Immature natural killer cell (primary cell): ENCODE measurements at regions not wholly inside any gene's neighbourhood (a gene's known extent, or its start where the extent isn't known, plus 50 kb on each side); places are given as distances from the start of the nearest gene placed in this dataset.
A peak's percentile ranks its signal among the peaks of the same experiment; 100 is the strongest.
"Not testable (repeated sequence)": the region's sequence is repeated elsewhere in the genome, so short reads cannot be mapped to it uniquely, and the experiment has no call there.

Source experiments
- DNase-seq, 3 donors: peaks; one replicate each; pipeline ENCODE4 v3.0.0; 2022; ENCODE audit warnings: mixed read lengths in 1 of 3
- H3K27ac Mint-ChIP-seq, 6 donors: one replicate each; pipeline ENCODE4 v1.8.0; 2020; ENCODE audit warnings: mixed read lengths in 6 of 6, mild to moderate bottlenecking in 5 of 6, inconsistent platforms in 4 of 6, moderate library complexity in 3 of 6
- H3K27me3 Mint-ChIP-seq, 3 donors: one replicate each; pipeline ENCODE4 v1.8.0; 2020 to 2021; ENCODE audit warnings: low read depth in 3 of 3, mild to moderate bottlenecking in 3 of 3, mixed read lengths in 3 of 3, moderate library complexity in 3 of 3, inconsistent platforms in 1 of 3
- H3K36me3 Mint-ChIP-seq, 3 donors: one replicate each; pipeline ENCODE4 v1.8.0; 2020; ENCODE audit warnings: mixed read lengths in 3 of 3, inconsistent platforms in 2 of 3, mild to moderate bottlenecking in 2 of 3
- H3K4me1 Mint-ChIP-seq, 2 donors: one replicate each; pipeline ENCODE4 v1.8.0; 2020; ENCODE audit warnings: inconsistent platforms in 2 of 2, mild to moderate bottlenecking in 2 of 2, mixed read lengths in 2 of 2, moderate library complexity in 1 of 2
- H3K4me3 Mint-ChIP-seq, 5 donors: one replicate each; pipeline ENCODE4 v1.8.0; 2020; ENCODE audit warnings: mild to moderate bottlenecking in 5 of 5, mixed read lengths in 5 of 5, inconsistent platforms in 3 of 5, moderate library complexity in 3 of 5
- H3K9me3 Mint-ChIP-seq, 6 donors: one replicate each; pipeline ENCODE4 v1.8.0; 2020; ENCODE audit warnings: mild to moderate bottlenecking in 6 of 6, mixed read lengths in 6 of 6, inconsistent platforms in 4 of 6, moderate library complexity in 3 of 6

- Mint-ChIP-seq H3K4me1 (no peaks in the 10 kb centered on the region), H3K9me3 (peaks cover 0 to 1% (median 0%) of the 10 kb centered on the region in 6 donors), H3K4me3 (no peak overlapping the region), H3K27ac (no peak overlapping the region), H3K27me3 (peaks cover 4 to 8% (median 7%) of the 10 kb centered on the region in 3 donors), H3K36me3 (no peaks in the 10 kb centered on the region)
- no peak for DNase-seq
Measured at GRCh38 chr20:19840111-19840710, 82.2 kb downstream of the RIN2 start.

- no peak overlapping the region for H3K4me3 Mint-ChIP-seq
- no peaks in the 10 kb centered on the region for H3K36me3 Mint-ChIP-seq
- H3K27ac Mint-ChIP-seq = no peak overlapping the region
- H3K27me3 Mint-ChIP-seq = peaks cover 4 to 10% (median 5%) of the 10 kb centered on the region in 3 donors
- no peaks in the 10 kb centered on the region for H3K4me1 Mint-ChIP-seq
- DNase-seq = no peak
- H3K9me3 Mint-ChIP-seq = peaks cover 0 to 1% (median 0%) of the 10 kb centered on the region in 6 donors
Measured at GRCh38 chr20:19841740-19842139, 83.7 kb downstream of the RIN2 start.

- not testable (repeated sequence) for H3K4me3 Mint-ChIP-seq, DNase-seq, H3K27ac Mint-ChIP-seq, H3K4me1 Mint-ChIP-seq, H3K36me3 Mint-ChIP-seq, H3K9me3 Mint-ChIP-seq, H3K27me3 Mint-ChIP-seq
Measured at GRCh38 chr20:19844850-19845249, 86.8 kb downstream of the RIN2 start.

- no peak overlapping the region for H3K27ac Mint-ChIP-seq
- H3K9me3 Mint-ChIP-seq = no peaks in the 10 kb centered on the region
- no peaks in the 10 kb centered on the region for H3K36me3 Mint-ChIP-seq
- peaks cover 3 to 6% (median 4%) of the 10 kb centered on the region in 3 donors for H3K27me3 Mint-ChIP-seq
- DNase-seq = no peak
- H3K4me1 Mint-ChIP-seq = peaks cover 0 to 16% of the 10 kb centered on the region in 2 donors
- H3K4me3 Mint-ChIP-seq = no peak overlapping the region
Measured at GRCh38 chr20:19847383-19847782, 89.3 kb downstream of the RIN2 start.

- Mint-ChIP-seq H3K27me3 (peaks cover 0 to 7% (median 6%) of the 10 kb centered on the region in 3 donors), H3K36me3 (no peaks in the 10 kb centered on the region), H3K4me3 (no peak overlapping the region), H3K27ac (peak overlapping the region in 1 of 6 donors; percentile 31), H3K9me3 (peaks cover 0 to 4% (median 0%) of the 10 kb centered on the region in 6 donors), H3K4me1 (peaks cover 0 to 17% of the 10 kb centered on the region in 2 donors)
- no peak for DNase-seq
Measured at GRCh38 chr20:19849341-19850197, 91.5 kb downstream of the RIN2 start.

- H3K4me3 Mint-ChIP-seq = no peak overlapping the region
- peak overlapping the region in 1 of 6 donors; percentile 31 for H3K27ac Mint-ChIP-seq
- no peak for DNase-seq
- peaks cover 0 to 5% (median 0%) of the 10 kb centered on the region in 6 donors for H3K9me3 Mint-ChIP-seq
- H3K4me1 Mint-ChIP-seq = peaks cover 0 to 17% of the 10 kb centered on the region in 2 donors
- H3K36me3 Mint-ChIP-seq = no peaks in the 10 kb centered on the region
- peaks cover 0 to 7% (median 6%) of the 10 kb centered on the region in 3 donors for H3K27me3 Mint-ChIP-seq
Measured at GRCh38 chr20:19850198-19850533, 92.1 kb downstream of the RIN2 start.

- peak overlapping the region in 1 of 5 donors; percentile 36 for H3K4me3 Mint-ChIP-seq
- H3K9me3 Mint-ChIP-seq = peaks cover 0 to 5% (median 0%) of the 10 kb centered on the region in 6 donors
- peaks cover 0 to 7% (median 3%) of the 10 kb centered on the region in 3 donors for H3K27me3 Mint-ChIP-seq
- peaks cover 0 to 17% of the 10 kb centered on the region in 2 donors for H3K4me1 Mint-ChIP-seq
- DNase-seq = peak; percentile 28 to 59 (median 56)
- no peak overlapping the region for H3K27ac Mint-ChIP-seq
- no peaks in the 10 kb centered on the region for H3K36me3 Mint-ChIP-seq
Measured at GRCh38 chr20:19851861-19852260, 93.8 kb downstream of the RIN2 start.

- no peak overlapping the region for H3K4me3 Mint-ChIP-seq
- H3K27ac Mint-ChIP-seq = no peak overlapping the region
- no peaks in the 10 kb centered on the region for H3K36me3 Mint-ChIP-seq
- H3K9me3 Mint-ChIP-seq = peaks cover 0 to 5% (median 0%) of the 10 kb centered on the region in 6 donors
- no peak for DNase-seq
- peaks cover 0 to 17% of the 10 kb centered on the region in 2 donors for H3K4me1 Mint-ChIP-seq
- H3K27me3 Mint-ChIP-seq = peaks cover 4 to 9% (median 5%) of the 10 kb centered on the region in 3 donors
Measured at GRCh38 chr20:19855416-19855815, 97.4 kb downstream of the RIN2 start.

GRCh38 chr20:19858466-19859371, 100.7 kb downstream of the RIN2 start:
- H3K27me3 Mint-ChIP-seq = peaks cover 5 to 19% (median 9%) of the 10 kb centered on the region in 3 donors
- H3K9me3 Mint-ChIP-seq = peaks cover 0 to 6% (median 0%) of the 10 kb centered on the region in 6 donors
- no peak for DNase-seq
- no peaks in the 10 kb centered on the region for H3K4me1 Mint-ChIP-seq
- no peak overlapping the region for H3K27ac Mint-ChIP-seq
- H3K36me3 Mint-ChIP-seq = no peaks in the 10 kb centered on the region
- no peak overlapping the region for H3K4me3 Mint-ChIP-seq

GRCh38 chr20:19859444-19859843, 101.4 kb downstream of the RIN2 start:
- Mint-ChIP-seq H3K4me3 (no peak overlapping the region), H3K36me3 (no peaks in the 10 kb centered on the region), H3K9me3 (peaks cover 0 to 6% (median 0%) of the 10 kb centered on the region in 6 donors), H3K27ac (no peak overlapping the region), H3K27me3 (peaks cover 5 to 17% (median 9%) of the 10 kb centered on the region in 3 donors), H3K4me1 (no peaks in the 10 kb centered on the region)
- no peak for DNase-seq

GRCh38 chr20:19860737-19861136, 102.7 kb downstream of the RIN2 start:
- Mint-ChIP-seq H3K27ac (no peak overlapping the region), H3K27me3 (peaks cover 5 to 17% (median 9%) of the 10 kb centered on the region in 3 donors), H3K4me1 (no peaks in the 10 kb centered on the region), H3K9me3 (peaks cover 0 to 6% (median 0%) of the 10 kb centered on the region in 6 donors), H3K36me3 (no peaks in the 10 kb centered on the region), H3K4me3 (no peak overlapping the region)
- DNase-seq = no peak

GRCh38 chr20:19861147-19861759, 103.2 kb downstream of the RIN2 start:
- Mint-ChIP-seq H3K9me3 (peaks cover 0 to 6% (median 0%) of the 10 kb centered on the region in 6 donors), H3K4me3 (no peak overlapping the region), H3K36me3 (no peaks in the 10 kb centered on the region), H3K27me3 (peaks cover 5 to 17% (median 9%) of the 10 kb centered on the region in 3 donors), H3K27ac (no peak overlapping the region), H3K4me1 (no peaks in the 10 kb centered on the region)
- DNase-seq = no peak

- no peak for DNase-seq
- peaks cover 3 to 14% (median 11%) of the 10 kb centered on the region in 3 donors for H3K27me3 Mint-ChIP-seq
- peaks cover 0 to 6% (median 0%) of the 10 kb centered on the region in 6 donors for H3K9me3 Mint-ChIP-seq
- peaks cover 7 to 20% of the 10 kb centered on the region in 2 donors for H3K4me1 Mint-ChIP-seq
- H3K4me3 Mint-ChIP-seq = no peak overlapping the region
- H3K36me3 Mint-ChIP-seq = no peaks in the 10 kb centered on the region
- H3K27ac Mint-ChIP-seq = no peak overlapping the region
Measured at GRCh38 chr20:19864130-19864529, 106.1 kb downstream of the RIN2 start.
